Erythroblast (primary cell): ENCODE measurements at regions not wholly inside any gene's neighbourhood (a gene's known extent, or its start where the extent isn't known, plus 50 kb on each side); places are given as distances from the start of the nearest gene placed in this dataset.

Source experiments
- GATA1 ChIP-seq: IDR thresholded peaks from 2 replicates; pipeline ENCODE4 v1.6.1; 2011; ENCODE audit warnings: low read depth, mild to moderate bottlenecking, control low read depth, low read length, moderate library complexity
- POLR2A ChIP-seq: IDR thresholded peaks from 2 replicates; pipeline ENCODE4 v1.6.1; 2011; ENCODE audit warnings: mild to moderate bottlenecking, low read length

DNA sequence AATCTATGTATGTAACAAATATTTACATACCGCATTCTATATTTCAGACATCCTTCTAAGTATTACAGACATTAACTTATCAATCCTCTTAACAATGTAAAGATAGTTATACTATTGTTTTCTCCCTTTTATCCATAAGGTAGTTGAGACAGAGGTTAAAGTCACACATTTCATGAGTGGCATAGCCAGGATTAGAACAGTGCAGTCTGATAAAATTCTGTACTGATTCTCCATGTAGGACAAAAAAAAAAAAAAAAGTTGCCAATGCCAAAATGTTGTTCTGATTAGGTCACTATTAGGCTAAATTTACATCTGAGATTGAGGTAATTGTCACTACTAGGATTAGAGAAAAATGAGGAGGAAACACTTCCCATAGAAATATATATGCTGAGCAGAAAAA, 629.2 kb downstream of the OTOL1 start:
- TF ChIP-seq POLR2A (no peak), GATA1 (no peak)
